Lower leg skin (tissue), 3 donors: ENCODE measurements at regions not wholly inside any gene's neighbourhood (a gene's known extent, or its start where the extent isn't known, plus 50 kb on each side); places are given as distances from the start of the nearest gene placed in this dataset.

Experiments used
- CTCF ChIP-seq, 3 donors: fragments of 450-650 bp; IDR thresholded peaks; one replicate each; pipeline ENCODE4 v1.5.1; 2016; ENCODE audit warnings: antibody characterized with exemption in 3 of 3, mild to moderate bottlenecking in 3 of 3, moderate library complexity in 2 of 3
- POLR2A ChIP-seq, 2 donors: fragments of 450-650 bp; IDR thresholded peaks; one replicate each; pipeline ENCODE4 v1.6.1; 2016 to 2017; ENCODE audit warnings: antibody characterized with exemption in 2 of 2, mild to moderate bottlenecking in 1 of 2, moderate library complexity in 1 of 2

GRCh38 chr11:100515087-100515486, 172.0 kb upstream of the ARHGAP42 start:
- no peak for TF ChIP-seq CTCF (IDR thresholded peaks at IDR 0.05)
- TF ChIP-seq POLR2A (IDR thresholded peaks at IDR 0.05), result no peak
